A549 (cell line): ENCODE measurements at regions not wholly inside any gene's neighbourhood (a gene's known extent, or its start where the extent isn't known, plus 50 kb on each side); places are given as distances from the start of the nearest gene placed in this dataset.

Experiments used
- ATAC-seq, 2 experiments: fragments of 200-7000 bp in 1 of 2; fragments of >200 bp in 1 of 2; cut with Nextera tagmentation in 1 of 2; cut with Tn5 transposase in 1 of 2; 3 replicates each; pipeline versions ENCODE4 v1.8.0 to v1.9.1; 2018 to 2020; ENCODE audit warnings: mild to moderate bottlenecking in 1 of 2, moderate library complexity in 1 of 2
- CTCF ChIA-PET: fragments of 300-600 bp; sonication (Branson Sonifier 250); formaldehyde crosslinking; extraction: SDS; loops from one replicate; lab custom pipeline; 2021; ENCODE audit warnings: antibody characterized with exemption, inconsistent platforms; lab: Yijun Ruan, JAX
- POLR2A ChIA-PET: fragments of 350-600 bp; formaldehyde crosslinking; extraction: SDS; loops from one replicate; lab custom pipeline; 2021; ENCODE audit warnings: antibody characterized with exemption, inconsistent platforms; lab: Yijun Ruan, JAX
- DNase-seq, 2 experiments: peaks; one replicate each; pipeline versions ENCODE4 v3.0.0 to v3.0.0-alpha.2; 2011 to 2016; ENCODE audit warnings: low read depth in 1 of 2, low spot score in 1 of 2
- FAIRE-seq: peaks from 2 replicates; lab custom pipeline; 2011; peaks lifted over from hg19 to GRCh38; lab: Jason Lieb, UNC
- H3K27ac ChIP-seq, 2 experiments: fragments of >200 bp; sonication (Bioruptor Twin); formaldehyde crosslinking; 3 replicates each; pipeline ENCODE4 v1.5.1; 2016 to 2017
- H3K4me1 ChIP-seq: fragments of >200 bp; sonication (Bioruptor Twin); formaldehyde crosslinking; 3 replicates; pipeline ENCODE4 v1.6.1; 2016
- H3K4me2 ChIP-seq: fragments of >200 bp; sonication (Bioruptor Twin); formaldehyde crosslinking; 3 replicates; pipeline ENCODE4 v1.6.1; 2016
- H3K4me3 ChIP-seq: fragments of >200 bp; sonication (Bioruptor Twin); formaldehyde crosslinking; 3 replicates; pipeline ENCODE4 v1.5.1; 2016
- H3K9me3 ChIP-seq: fragments of >200 bp; sonication (Bioruptor Twin); formaldehyde crosslinking; 3 replicates; pipeline ENCODE4 v1.6.1; 2016
- BHLHE40 ChIP-seq: IDR thresholded peaks from 2 replicates; pipeline ENCODE4 v1.6.1; 2012; ENCODE audit warnings: low read depth, low read length, inconsistent platforms
- CHD4 ChIP-seq: fragments of 200-600 bp; sonication (generic); IDR thresholded peaks from 2 replicates; pipeline ENCODE4 v1.6.1; 2016; ENCODE audit warnings: antibody characterized with exemption, mild to moderate bottlenecking, borderline replicate concordance
- EP300 ChIP-seq, 2 experiments: fragments of >200 bp; sonication (Bioruptor Twin); formaldehyde crosslinking; IDR thresholded peaks; 2 replicates in 1 of 2; 3 replicates in 1 of 2; pipeline ENCODE4 v1.6.1; 2016 to 2017
- GATA3 ChIP-seq: IDR thresholded peaks from 2 replicates; pipeline ENCODE4 v1.6.1; 2012; ENCODE audit warnings: borderline replicate concordance
- HDAC2 ChIP-seq: fragments of 200-600 bp; sonication (generic); IDR thresholded peaks from 2 replicates; pipeline ENCODE4 v1.6.1; 2016
- HOXB13 ChIP-seq: fragments of 250-450 bp; sonication (Bioruptor Pico); IDR thresholded peaks from 2 replicates; pipeline ENCODE4 v1.5.0; 2020; ENCODE audit warnings: low read depth, mild to moderate bottlenecking, moderate library complexity
- KDM1A ChIP-seq: fragments of 200-600 bp; sonication (generic); IDR thresholded peaks from 2 replicates; pipeline ENCODE4 v1.6.1; 2016; ENCODE audit warnings: low read depth, mild to moderate bottlenecking
- MAX ChIP-seq: IDR thresholded peaks from 2 replicates; pipeline ENCODE4 v1.6.1; 2012
- NFE2L2 ChIP-seq: fragments of 150-350 bp; conservative IDR thresholded peaks from 2 replicates; pipeline ENCODE4 v1.6.1; 2014; ENCODE audit warnings: low read length
- NPAS2 ChIP-seq: fragments of 250-450 bp; sonication (Bioruptor Pico); IDR thresholded peaks from 2 replicates; pipeline ENCODE4 v1.8.0; 2022; ENCODE audit warnings: mild to moderate bottlenecking, moderate library complexity, borderline replicate concordance
- NR3C1 ChIP-seq: fragments of >200 bp; sonication (Bioruptor Twin); formaldehyde crosslinking; IDR thresholded peaks from 3 replicates; pipeline ENCODE4 v1.6.1; 2017
- POLR2A ChIP-seq: IDR thresholded peaks from 2 replicates; pipeline ENCODE4 v1.6.1; 2012; ENCODE audit warnings: mild to moderate bottlenecking, low read length
- POLR2AphosphoS2 ChIP-seq: conservative IDR thresholded peaks from 2 replicates; pipeline ENCODE4 v1.6.1; 2012; ENCODE audit warnings: low read length, improper control_type of control experiment, inconsistent platforms
- RAD21 ChIP-seq, 2 experiments: fragments of >200 bp in 1 of 2; sonication (Bioruptor Twin) in 1 of 2; formaldehyde crosslinking in 1 of 2; IDR thresholded peaks in 1 of 2; conservative IDR thresholded peaks in 1 of 2; 2 replicates in 1 of 2; 3 replicates in 1 of 2; pipeline ENCODE4 v1.6.1; 2012 to 2018; ENCODE audit warnings: inconsistent platforms in 1 of 2
- REST ChIP-seq: fragments of 200-600 bp; sonication (generic); IDR thresholded peaks from 2 replicates; pipeline ENCODE4 v1.6.1; 2016; ENCODE audit warnings: antibody characterized with exemption, mild to moderate bottlenecking, moderate library complexity
- RFX5 ChIP-seq: fragments of 450-650 bp; IDR thresholded peaks from 2 replicates; pipeline ENCODE4 v1.7.1; 2014; ENCODE audit warnings: antibody characterized with exemption, mild to moderate bottlenecking, moderate library complexity
- SMC3 ChIP-seq: fragments of >200 bp; sonication (Bioruptor Twin); formaldehyde crosslinking; IDR thresholded peaks from 3 replicates; pipeline ENCODE4 v1.6.1; 2018; ENCODE audit warnings: inconsistent platforms
- SREBF2 ChIP-seq: fragments of 450-650 bp; IDR thresholded peaks from 2 replicates; pipeline ENCODE4 v1.6.1; 2014; ENCODE audit warnings: mild to moderate bottlenecking, moderate library complexity
- ZNF302 ChIP-seq: fragments of 250-450 bp; sonication (Bioruptor Pico); IDR thresholded peaks from 2 replicates; pipeline ENCODE4 v1.9.0; 2021; ENCODE audit warnings: inconsistent platforms, mild to moderate bottlenecking, moderate library complexity
- WGBS: methylation state at CpG from one replicate; pipeline ENCODE4 v1.1.6; 2017; ENCODE audit errors: missing lambda C conversion rate; 5-methylcytosine and 5-hydroxymethylcytosine counted together
- TF ChIP-seq, protein P1 (sequence below): IDR thresholded peaks from 2 replicates; pipeline ENCODE4 v1.6.1; 2012

DNA sequence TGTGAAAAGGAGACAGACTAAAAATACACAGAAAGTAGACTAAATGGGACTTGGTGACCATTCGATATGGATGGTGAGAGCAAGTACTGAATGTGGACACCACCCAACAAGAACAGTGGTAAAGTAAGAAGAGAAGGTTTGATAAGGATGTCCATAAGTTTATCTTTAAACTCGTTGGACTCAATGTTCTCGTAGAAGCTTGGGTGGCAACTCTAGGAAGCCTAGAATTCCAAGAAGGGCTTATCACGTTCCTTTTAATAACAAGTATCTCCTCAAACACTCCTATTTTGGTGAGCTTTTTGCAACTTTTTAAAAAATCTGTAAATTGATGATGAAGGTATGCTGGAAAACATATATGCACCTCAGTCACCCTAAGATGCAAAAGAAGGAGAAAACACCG lies 108.6 kb upstream of the CDH6 start:
- Histone ChIP-seq H3K9me3 (no peaks in the 10 kb centered on the region), H3K27ac (no peak overlapping the region), H3K4me2 (no peak overlapping the region), H3K4me1 (no peaks in the 10 kb centered on the region), H3K4me3 (no peak overlapping the region)
- ChIA-PET POLR2A (no interaction called here), CTCF (no interaction called here)
- DNase-seq (no peak), ATAC-seq (no peak), FAIRE-seq (no peak)
- TF ChIP-seq, protein P1, sequence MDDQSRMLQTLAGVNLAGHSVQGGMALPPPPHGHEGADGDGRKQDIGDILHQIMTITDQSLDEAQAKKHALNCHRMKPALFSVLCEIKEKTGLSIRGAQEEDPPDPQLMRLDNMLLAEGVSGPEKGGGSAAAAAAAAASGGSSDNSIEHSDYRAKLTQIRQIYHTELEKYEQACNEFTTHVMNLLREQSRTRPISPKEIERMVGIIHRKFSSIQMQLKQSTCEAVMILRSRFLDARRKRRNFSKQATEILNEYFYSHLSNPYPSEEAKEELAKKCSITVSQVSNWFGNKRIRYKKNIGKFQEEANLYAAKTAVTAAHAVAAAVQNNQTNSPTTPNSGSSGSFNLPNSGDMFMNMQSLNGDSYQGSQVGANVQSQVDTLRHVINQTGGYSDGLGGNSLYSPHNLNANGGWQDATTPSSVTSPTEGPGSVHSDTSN = no peak
- TF ChIP-seq SREBF2 (no peak), RAD21 (conservative IDR thresholded peaks at IDR 0.05 in 1 of 2, IDR thresholded peaks at IDR 0.05 in 1 of 2) (no peak), POLR2A (no peak), EP300 (IDR thresholded peaks at IDR 0.05) (no peak), NPAS2 (CRISPR knock-in tag) (no peak), RFX5 (no peak), KDM1A (no peak)
- 32% methylated on average over 5 of the region's 5 CpGs for WGBS

GRCh38 chr5:31083364-31083763 lies 110.1 kb upstream of the CDH6 start:
- ChIA-PET POLR2A (no interaction called here), CTCF (no interaction called here)
- H3K4me2 ChIP-seq = no peak overlapping the region
- no peak overlapping the region for H3K27ac ChIP-seq
- DNase-seq (no peak), FAIRE-seq (no peak), ATAC-seq (no peak)
- TF ChIP-seq CHD4 = no peak
- H3K4me1 ChIP-seq = no peaks in the 10 kb centered on the region
- no peaks in the 10 kb centered on the region for H3K9me3 ChIP-seq
- H3K4me3 ChIP-seq = no peak overlapping the region
- WGBS = 56% methylated on average over 2 of the region's 2 CpGs

- ATAC-seq = no peak
Measured at GRCh38 chr5:31079668-31080067, 113.8 kb upstream of the CDH6 start.

DNA sequence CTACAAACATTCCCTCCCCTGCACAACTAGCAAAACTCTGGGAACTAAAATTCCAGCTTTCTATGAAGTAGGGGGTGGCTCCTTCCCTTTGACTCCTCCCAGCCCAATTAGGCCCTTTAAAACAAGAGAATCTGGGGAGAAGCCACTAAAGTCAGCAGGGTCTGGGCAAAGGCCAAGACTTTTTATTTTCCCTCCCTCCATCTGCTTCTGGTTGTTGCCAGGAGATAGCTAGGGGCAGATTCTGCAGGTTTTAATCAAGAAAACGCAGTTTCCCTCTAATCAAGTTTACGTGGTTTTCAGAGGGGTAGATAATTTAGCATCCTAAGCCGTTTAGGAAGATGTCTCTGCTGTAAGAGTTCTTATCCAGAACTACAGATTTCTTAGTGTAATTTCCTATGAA lies 114.5 kb upstream of the CDH6 start:
- CTCF ChIA-PET = no interaction called here
- no peak for ATAC-seq

More at GRCh38 chr5:31079668-31080067, 113.8 kb upstream of the CDH6 start:
- Histone ChIP-seq H3K4me2 (no peak overlapping the region), H3K27ac (no peak overlapping the region), H3K4me1 (no peaks in the 10 kb centered on the region), H3K4me3 (no peak overlapping the region), H3K9me3 (no peaks in the 10 kb centered on the region)
- TF ChIP-seq MAX (no peak), BHLHE40 (no peak), ZNF302 (CRISPR knock-in tag) (no peak), POLR2AphosphoS2 (no peak), SMC3 (no peak), HDAC2 (no peak)
- ChIA-PET CTCF (interaction anchor here (0.6 kb wide), 1 partner anchor 64 kb away, joined by 3 read pairs; no protein-coding TSS in a partner anchor), POLR2A (no interaction called here)
- FAIRE-seq (no peak), DNase-seq (no peak)
- 60% methylated on average over 2 of the region's 2 CpGs for WGBS

More for the DNA sequence above, 114.5 kb upstream of the CDH6 start:
- DNase-seq (no peak), FAIRE-seq (no peak)
- TF ChIP-seq HOXB13 (CRISPR knock-in tag) (no peak), RFX5 (no peak), NFE2L2 (no peak), EP300 (IDR thresholded peaks at IDR 0.05) (no peak), NR3C1 (no peak), GATA3 (no peak), REST (no peak)
- WGBS = 41% methylated on average over 3 of the region's 3 CpGs
- POLR2A ChIA-PET = no interaction called here
- no peak overlapping the region for H3K4me3 ChIP-seq
- no peaks in the 10 kb centered on the region for H3K9me3 ChIP-seq
- H3K4me2 ChIP-seq = no peak overlapping the region
- no peak overlapping the region for H3K27ac ChIP-seq
- H3K4me1 ChIP-seq = no peaks in the 10 kb centered on the region
